Left kidney (tissue), 1 donor: ENCODE measurements at regions not wholly inside any gene's neighbourhood (a gene's known extent, or its start where the extent isn't known, plus 50 kb on each side); places are given as distances from the start of the nearest gene placed in this dataset.
A peak's percentile ranks its signal among the peaks of the same experiment; 100 is the strongest.
"Not testable (repeated sequence)": the region's sequence is repeated elsewhere in the genome, so short reads cannot be mapped to it uniquely, and the experiment has no call there.

Experiments used
- DNase-seq: peaks from one replicate; pipeline ENCODE4 v3.0.0-alpha.2; 2013

- no peak for DNase-seq
Observed at GRCh38 chr18:42328931-42329330, 373.9 kb downstream of the PIK3C3 start.

GRCh38 chr18:42330296-42330695 lies 375.3 kb downstream of the PIK3C3 start:
- no peak for DNase-seq

- DNase-seq = no peak
Observed at GRCh38 chr18:42333558-42333957, 378.5 kb downstream of the PIK3C3 start.

GRCh38 chr18:42334931-42335330 lies 379.9 kb downstream of the PIK3C3 start:
- DNase-seq = no peak

GRCh38 chr18:42336139-42336538 lies 381.1 kb downstream of the PIK3C3 start:
- DNase-seq = no peak

GRCh38 chr18:42337337-42337736 lies 382.3 kb downstream of the PIK3C3 start:
- not testable (repeated sequence) for DNase-seq

GRCh38 chr18:42338683-42339082 lies 383.6 kb downstream of the PIK3C3 start:
- DNase-seq = peak; percentile 46

GRCh38 chr18:42339372-42339771 lies 384.3 kb downstream of the PIK3C3 start:
- no peak for DNase-seq

GRCh38 chr18:42340423-42341009 lies 385.5 kb downstream of the PIK3C3 start:
- DNase-seq = no peak

GRCh38 chr18:42341423-42341822 lies 386.4 kb downstream of the PIK3C3 start:
- DNase-seq = no peak

GRCh38 chr18:42348722-42349121 lies 393.7 kb downstream of the PIK3C3 start:
- no peak for DNase-seq

GRCh38 chr18:42351455-42351854 lies 396.4 kb downstream of the PIK3C3 start:
- peak; percentile 29 for DNase-seq

GRCh38 chr18:42360716-42361115 lies 405.7 kb downstream of the PIK3C3 start:
- no peak for DNase-seq

GRCh38 chr18:42363446-42364441 lies 408.7 kb downstream of the PIK3C3 start:
- no peak for DNase-seq

- DNase-seq = no peak
Observed at GRCh38 chr18:42364766-42365165, 409.7 kb downstream of the PIK3C3 start.

GRCh38 chr18:42365591-42365990 lies 410.6 kb downstream of the PIK3C3 start:
- DNase-seq = peak; percentile 15

- DNase-seq = no peak
Observed at GRCh38 chr18:42373584-42373983, 418.6 kb downstream of the PIK3C3 start.

- no peak for DNase-seq
Observed at GRCh38 chr18:42374961-42375360, 419.9 kb downstream of the PIK3C3 start.

- not testable (repeated sequence) for DNase-seq
Observed at GRCh38 chr18:42378854-42379253, 423.8 kb downstream of the PIK3C3 start.

GRCh38 chr18:42381236-42381635 lies 426.2 kb downstream of the PIK3C3 start:
- DNase-seq = not testable (repeated sequence)

GRCh38 chr18:42392416-42392815 lies 437.4 kb downstream of the PIK3C3 start:
- no peak for DNase-seq

GRCh38 chr18:42392926-42393325 lies 437.9 kb downstream of the PIK3C3 start:
- DNase-seq = no peak

GRCh38 chr18:42394238-42394637 lies 439.2 kb downstream of the PIK3C3 start:
- DNase-seq = no peak
